NCI-H187 treated with DMSO at 0.1 percent for 48 hours (cell line): ENCODE measurements at regions not wholly inside any gene's neighbourhood (a gene's known extent, or its start where the extent isn't known, plus 50 kb on each side); places are given as distances from the start of the nearest gene placed in this dataset.
A peak's percentile ranks its signal among the peaks of the same experiment; 100 is the strongest.

Experiments used
- DNase-seq: peaks from one replicate; lab custom pipeline; 2025; lab: John Stamatoyannopoulos, UW

GRCh38 chr22:44591146-44591790, 93.2 kb upstream of the RTL6 start:
- no peak for DNase-seq

GRCh38 chr22:44590291-44590690, 92.3 kb upstream of the RTL6 start:
- DNase-seq: no peak

- no peak for DNase-seq
These were observed 91.8 kb upstream of the RTL6 start for GRCh38 chr22:44589831-44590230.

GRCh38 chr22:44588348-44588747, 90.3 kb upstream of the RTL6 start:
- no peak for DNase-seq

DNA sequence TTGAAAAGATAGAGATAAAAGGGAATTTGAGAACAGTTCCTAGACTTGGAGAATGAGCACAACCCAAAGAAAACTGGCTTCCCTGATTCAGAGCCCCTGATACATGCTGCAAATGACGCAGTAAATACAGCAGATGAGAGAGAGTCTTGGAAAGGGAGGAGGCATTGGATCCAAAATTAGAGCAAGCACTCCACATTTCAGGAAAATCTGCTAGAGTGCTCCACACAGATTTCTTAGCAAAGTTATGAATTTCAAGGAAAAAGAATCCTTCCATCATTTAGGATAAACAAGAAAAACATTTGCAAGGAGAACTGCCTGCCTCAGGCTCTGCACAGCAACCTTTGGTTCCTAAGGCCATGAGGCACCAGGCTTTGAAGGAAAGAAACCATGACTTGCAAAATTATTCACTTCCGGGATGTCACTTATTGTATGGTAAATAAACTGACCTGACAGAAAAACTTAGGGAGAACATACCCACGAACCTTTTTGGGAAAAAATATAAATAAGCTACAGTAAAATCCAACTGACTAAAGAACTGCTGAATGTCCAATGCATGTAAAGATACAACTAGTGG, 89.8 kb upstream of the RTL6 start:
- DNase-seq: no peak

- DNase-seq: peak; percentile 52
These were observed 89.1 kb upstream of the RTL6 start for GRCh38 chr22:44586999-44587736.

GRCh38 chr22:44586351-44586990, 88.4 kb upstream of the RTL6 start:
- peak; percentile 41 for DNase-seq

- DNase-seq: no peak
These were observed 87.7 kb upstream of the RTL6 start for GRCh38 chr22:44585559-44586350.

DNA sequence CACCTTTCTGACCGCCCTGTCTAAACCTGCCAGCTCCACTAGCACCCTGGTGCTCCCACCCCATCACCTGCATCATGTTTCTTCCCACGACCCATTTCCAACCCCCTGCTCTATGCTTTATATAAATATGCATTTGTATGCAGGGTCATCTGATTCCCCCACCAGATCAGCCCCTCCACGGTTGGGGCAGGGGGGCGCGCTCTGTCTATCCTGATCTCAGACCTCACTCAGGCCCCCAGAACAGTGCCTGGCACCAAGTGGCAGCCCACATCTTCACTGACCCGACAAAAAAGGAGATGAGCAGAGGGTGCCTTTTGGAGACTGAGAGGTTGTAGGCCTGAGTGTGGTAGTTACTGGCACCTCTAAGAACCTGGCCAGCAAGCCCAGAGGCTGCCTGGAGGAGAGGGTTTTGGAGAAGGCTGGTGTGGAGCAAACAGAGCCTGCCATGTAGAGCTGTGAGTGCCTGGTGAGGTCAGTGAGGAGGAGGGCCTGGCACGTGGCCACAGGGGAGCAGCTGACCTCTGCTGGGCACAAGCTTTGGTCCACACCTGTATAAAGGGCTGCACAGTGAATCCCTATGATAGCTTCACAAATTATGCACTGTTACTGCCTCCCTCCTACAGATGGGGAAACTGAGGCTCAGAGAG, 86.3 kb upstream of the RTL6 start:
- DNase-seq: no peak

GRCh38 chr22:44583854-44584253, 85.8 kb upstream of the RTL6 start:
- no peak for DNase-seq

DNA sequence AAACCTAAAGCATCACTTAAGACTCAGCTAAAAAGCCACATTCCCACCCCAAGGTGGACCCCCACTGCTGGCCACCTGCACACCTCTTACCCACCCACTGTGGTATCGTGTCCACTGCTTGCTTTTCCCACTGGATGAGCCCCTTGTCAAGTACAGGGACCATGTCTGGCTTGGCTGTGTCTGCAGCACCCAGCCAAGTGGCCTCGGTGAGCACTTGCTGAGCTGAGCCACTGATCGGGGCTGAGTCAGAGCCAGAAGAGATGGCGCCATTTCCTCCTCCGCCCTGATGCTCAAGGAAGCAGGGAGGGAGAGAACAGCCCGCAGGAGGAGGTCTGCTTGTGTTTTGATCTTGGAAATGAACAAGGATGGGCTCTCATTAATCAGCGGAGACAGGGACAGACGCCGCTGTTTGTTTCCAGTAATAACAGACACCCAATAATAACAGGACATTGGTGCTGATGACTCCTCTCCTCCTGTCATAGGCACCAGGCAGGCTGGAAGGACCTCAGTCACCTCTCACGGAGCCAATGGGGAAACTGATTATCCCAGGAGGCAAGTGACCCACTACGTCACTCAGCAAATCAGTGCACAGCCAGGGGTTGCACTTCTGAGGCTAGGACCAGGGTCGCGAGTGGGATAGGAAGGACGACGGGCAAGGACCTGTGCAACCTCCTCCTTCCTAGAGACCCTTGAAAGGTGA, 85.2 kb upstream of the RTL6 start:
- no peak for DNase-seq

DNA sequence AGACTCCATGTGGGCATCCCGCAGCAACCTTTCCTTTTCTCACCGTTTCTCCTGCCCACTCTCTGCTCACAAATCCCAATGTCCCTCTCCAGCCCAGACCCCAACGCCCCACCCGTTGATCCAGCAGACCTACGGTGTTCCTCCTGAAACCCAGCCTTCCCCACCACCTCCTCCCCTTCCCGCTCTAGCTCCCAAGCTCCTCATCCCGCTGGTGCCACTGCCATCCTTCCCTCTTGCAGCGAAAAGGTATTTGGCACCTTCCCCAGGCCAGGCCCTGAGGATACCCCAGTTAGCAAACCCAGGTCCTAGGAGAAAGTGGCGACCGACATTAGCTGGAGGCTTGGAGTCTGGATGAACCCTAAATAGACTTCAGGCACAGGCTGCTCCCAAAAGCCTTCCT, 84.0 kb upstream of the RTL6 start:
- no peak for DNase-seq

- DNase-seq: no peak
These were observed 83.0 kb upstream of the RTL6 start for GRCh38 chr22:44581096-44581435.

- no peak for DNase-seq
These were observed 82.4 kb upstream of the RTL6 start for GRCh38 chr22:44580176-44581095.

DNA sequence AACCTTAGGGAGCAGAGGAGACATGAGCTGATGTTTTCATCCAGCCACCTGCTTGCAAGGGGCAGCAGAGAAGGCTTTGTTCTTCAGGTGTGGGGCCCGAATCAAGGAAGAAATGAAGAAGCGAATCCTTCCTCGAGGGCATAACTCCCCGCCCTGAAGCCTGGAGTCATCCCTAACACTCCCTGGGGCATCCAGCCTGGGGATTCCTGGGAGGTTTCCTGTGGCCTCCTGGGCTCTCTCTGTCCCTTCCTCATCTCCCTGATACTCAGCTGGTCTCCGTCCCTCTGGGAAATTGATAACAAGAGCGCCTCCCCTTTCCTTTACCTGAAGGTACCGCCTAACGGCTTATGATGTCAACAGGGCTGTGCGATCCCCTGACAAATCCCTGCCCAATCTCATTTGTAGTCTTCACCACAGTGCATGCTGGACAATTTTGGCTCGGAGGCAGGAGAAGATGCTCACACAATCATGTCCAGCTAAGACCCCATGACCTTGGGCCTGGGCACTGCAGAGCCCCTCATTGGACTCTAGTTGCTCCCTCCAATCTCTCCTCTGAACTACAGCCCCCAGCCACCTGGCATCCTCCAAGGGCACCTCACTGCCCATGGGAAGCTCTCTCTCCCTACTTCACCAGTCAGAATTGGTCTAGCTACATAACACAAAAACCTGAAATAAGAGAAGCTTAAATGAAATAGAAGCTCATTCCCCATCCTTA, 80.6 kb upstream of the RTL6 start:
- no peak for DNase-seq

- DNase-seq: no peak
These were observed 80.1 kb upstream of the RTL6 start for GRCh38 chr22:44578110-44578457.

DNA sequence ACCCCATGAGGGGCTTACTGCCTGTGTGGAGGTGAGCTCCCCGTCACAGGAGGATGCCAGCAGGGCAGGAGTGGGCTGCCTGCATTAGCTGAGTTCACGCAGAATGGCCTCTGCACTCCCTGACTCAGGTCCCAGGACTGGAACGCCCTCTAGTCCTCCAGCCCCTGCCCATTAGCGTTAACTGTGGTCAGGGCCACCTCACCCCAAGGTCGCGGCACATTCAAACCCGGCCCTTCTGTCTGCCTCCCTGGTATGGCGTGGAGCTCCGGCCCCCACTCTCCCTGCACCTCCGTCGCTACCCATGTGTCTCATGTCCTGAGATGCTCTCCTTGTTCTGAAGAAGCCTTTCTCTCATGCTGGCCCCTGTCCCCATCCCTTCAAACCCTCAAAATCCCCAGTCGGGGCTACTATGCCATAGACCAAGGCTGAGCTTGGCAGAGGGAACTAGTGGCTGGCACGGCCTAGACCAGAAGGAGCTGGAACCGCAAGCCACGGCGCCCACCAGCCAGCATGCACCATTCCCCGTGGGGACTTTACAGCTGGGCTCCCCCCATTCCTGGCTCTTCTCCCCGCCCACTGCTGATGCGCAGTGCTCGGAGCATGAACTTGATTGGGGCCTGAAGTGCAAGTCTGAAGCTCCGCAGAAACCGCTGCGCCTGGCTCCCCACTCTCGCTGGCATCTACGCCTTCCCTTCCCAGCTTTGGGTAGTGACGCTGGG, 79.5 kb upstream of the RTL6 start:
- DNase-seq: no peak

GRCh38 chr22:44576311-44577260, 78.6 kb upstream of the RTL6 start:
- no peak for DNase-seq
